DND-41 (cell line): ENCODE measurements at regions not wholly inside any gene's neighbourhood (a gene's known extent, or its start where the extent isn't known, plus 50 kb on each side); places are given as distances from the start of the nearest gene placed in this dataset.

ENCODE experiments used
- ATAC-seq: fragments of 200-7000 bp; cut with Tn5 transposase; 3 replicates; pipeline ENCODE4 v1.9.1; 2021; ENCODE audit warnings: low read depth; ENCODE audit not compliant: insufficient read depth
- DNase-seq: peaks from one replicate; pipeline ENCODE4 v3.0.0-alpha.2; 2020
- H2AFZ ChIP-seq: 2 replicates; pipeline ENCODE4 v1.6.0; 2012; ENCODE audit warnings: low read depth, low read length
- H3K27ac ChIP-seq: 2 replicates; pipeline ENCODE4 v1.5.1; 2012; ENCODE audit warnings: low read length, inconsistent platforms
- H3K27me3 ChIP-seq: fragments of 200-600 bp; sonication (generic); 2 replicates; pipeline ENCODE4 v1.6.0; 2012; ENCODE audit warnings: low read length, mild to moderate bottlenecking, inconsistent platforms; ENCODE audit not compliant: insufficient read depth, poor library complexity
- H3K36me3 ChIP-seq: 2 replicates; pipeline ENCODE4 v1.5.1; 2012; ENCODE audit warnings: low read length, inconsistent platforms; ENCODE audit not compliant: insufficient read depth
- H3K4me1 ChIP-seq: 2 replicates; pipeline ENCODE4 v1.5.1; 2012; ENCODE audit warnings: mild to moderate bottlenecking, low read length; ENCODE audit not compliant: insufficient read depth
- H3K4me2 ChIP-seq: 2 replicates; pipeline ENCODE4 v1.6.0; 2012; ENCODE audit warnings: mild to moderate bottlenecking, moderate library complexity, low read length, inconsistent platforms; ENCODE audit not compliant: insufficient read depth
- H3K4me3 ChIP-seq, 2 experiments: fragments of 200-600 bp in 1 of 2; shearing (Covaris generic) in 1 of 2; 2 replicates each; pipeline ENCODE4 v1.5.1; 2012 to 2016; ENCODE audit warnings: inconsistent platforms in 2 of 2, low read length in 2 of 2, mild to moderate bottlenecking in 2 of 2, low read depth in 1 of 2, moderate library complexity in 1 of 2
- H3K79me2 ChIP-seq: 2 replicates; pipeline ENCODE4 v1.6.0; 2012; ENCODE audit warnings: low read length, inconsistent platforms; ENCODE audit not compliant: insufficient read depth
- H3K9ac ChIP-seq: 2 replicates; pipeline ENCODE4 v1.6.0; 2012; ENCODE audit warnings: low read depth, mild to moderate bottlenecking, inconsistent platforms, low read length, moderate library complexity
- H3K9me3 ChIP-seq: 2 replicates; pipeline ENCODE4 v1.5.1; 2012; ENCODE audit warnings: low read length, moderate library complexity, mild to moderate bottlenecking, inconsistent platforms; ENCODE audit not compliant: insufficient read depth, severe bottlenecking
- H4K20me1 ChIP-seq: 2 replicates; pipeline ENCODE4 v1.6.0; 2012; ENCODE audit warnings: low read length; ENCODE audit not compliant: insufficient read depth
- EZH2 ChIP-seq: IDR thresholded peaks from 3 replicates; pipeline ENCODE4 v1.6.1; 2012; ENCODE audit warnings: borderline replicate concordance, low read depth, mild to moderate bottlenecking, moderate library complexity, low read length, inconsistent platforms; ENCODE audit not compliant: severe bottlenecking
- TF ChIP-seq, protein P1 (sequence below): IDR thresholded peaks from 2 replicates; pipeline ENCODE4 v1.5.1; 2012; ENCODE audit warnings: borderline replicate concordance, low read length, moderate library complexity, mild to moderate bottlenecking; ENCODE audit not compliant: poor library complexity, severe bottlenecking; ENCODE audit errors: extremely low read depth

DNA sequence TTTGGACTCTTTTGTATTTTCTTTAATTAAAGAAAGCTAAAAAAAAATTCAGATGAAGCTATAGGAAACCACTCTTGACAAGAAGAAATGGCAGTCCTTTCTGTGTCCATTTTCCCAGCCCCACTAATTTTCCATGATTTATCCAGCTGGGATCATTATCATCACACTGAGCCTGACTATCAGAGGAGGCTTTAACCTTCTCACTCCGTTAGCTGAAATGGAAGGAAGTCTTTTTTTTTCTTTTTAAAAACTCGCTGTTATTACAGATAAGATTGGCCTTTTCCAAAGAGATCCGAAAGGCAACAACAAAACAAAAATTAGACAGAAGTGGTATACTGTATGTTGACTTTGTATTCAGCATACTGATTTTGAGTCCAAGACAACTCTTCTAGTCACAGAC is 366.2 kb upstream of the ROPN1 start:
- Histone ChIP-seq H3K9ac (no peak overlapping the region), H4K20me1 (no peaks in the 10 kb centered on the region), H3K27ac (no peak overlapping the region), H3K4me3 (no peak overlapping the region), H3K79me2 (no peaks in the 10 kb centered on the region), H3K4me1 (no peaks in the 10 kb centered on the region), H3K36me3 (no peaks in the 10 kb centered on the region), H3K4me2 (no peak overlapping the region), H3K27me3 (no peaks in the 10 kb centered on the region), H2AFZ (no peak overlapping the region), H3K9me3 (no peaks in the 10 kb centered on the region)
- ATAC-seq (no peak), DNase-seq (no peak)
- TF ChIP-seq, protein P1, sequence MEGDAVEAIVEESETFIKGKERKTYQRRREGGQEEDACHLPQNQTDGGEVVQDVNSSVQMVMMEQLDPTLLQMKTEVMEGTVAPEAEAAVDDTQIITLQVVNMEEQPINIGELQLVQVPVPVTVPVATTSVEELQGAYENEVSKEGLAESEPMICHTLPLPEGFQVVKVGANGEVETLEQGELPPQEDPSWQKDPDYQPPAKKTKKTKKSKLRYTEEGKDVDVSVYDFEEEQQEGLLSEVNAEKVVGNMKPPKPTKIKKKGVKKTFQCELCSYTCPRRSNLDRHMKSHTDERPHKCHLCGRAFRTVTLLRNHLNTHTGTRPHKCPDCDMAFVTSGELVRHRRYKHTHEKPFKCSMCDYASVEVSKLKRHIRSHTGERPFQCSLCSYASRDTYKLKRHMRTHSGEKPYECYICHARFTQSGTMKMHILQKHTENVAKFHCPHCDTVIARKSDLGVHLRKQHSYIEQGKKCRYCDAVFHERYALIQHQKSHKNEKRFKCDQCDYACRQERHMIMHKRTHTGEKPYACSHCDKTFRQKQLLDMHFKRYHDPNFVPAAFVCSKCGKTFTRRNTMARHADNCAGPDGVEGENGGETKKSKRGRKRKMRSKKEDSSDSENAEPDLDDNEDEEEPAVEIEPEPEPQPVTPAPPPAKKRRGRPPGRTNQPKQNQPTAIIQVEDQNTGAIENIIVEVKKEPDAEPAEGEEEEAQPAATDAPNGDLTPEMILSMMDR = no peak
- TF ChIP-seq EZH2 = no peak

DNA sequence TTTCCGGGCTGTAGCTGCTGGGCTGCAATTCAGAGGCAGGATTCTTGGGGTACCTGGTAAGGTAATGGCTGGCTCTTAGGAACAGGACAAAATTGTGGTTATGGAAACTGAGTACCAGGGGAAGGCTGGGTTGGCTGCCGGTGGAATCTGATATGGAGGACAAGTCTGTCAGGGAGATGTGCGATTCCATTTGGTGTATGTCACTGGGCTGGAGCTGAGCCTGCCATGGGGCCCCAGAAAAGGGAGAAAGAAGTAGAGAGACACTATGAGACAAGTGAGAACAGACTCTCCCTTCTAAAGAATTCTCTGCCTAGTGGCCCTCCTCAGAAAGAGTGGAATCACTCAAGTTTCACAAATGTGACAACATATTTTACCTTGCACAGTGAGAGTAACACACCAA is 368.2 kb upstream of the ROPN1 start:
- DNase-seq (no peak), ATAC-seq (no peak)
- no peak overlapping the region for H2AFZ ChIP-seq
- no peak overlapping the region for H3K4me2 ChIP-seq
- H3K27ac ChIP-seq = no peak overlapping the region
- peaks cover 3% of the 10 kb centered on the region for H3K27me3 ChIP-seq
- no peaks in the 10 kb centered on the region for H3K36me3 ChIP-seq
- TF ChIP-seq, protein P1 = no peak
- TF ChIP-seq EZH2 = no peak
- H3K9ac ChIP-seq = no peak overlapping the region
- H3K9me3 ChIP-seq = no peaks in the 10 kb centered on the region
- H3K79me2 ChIP-seq = no peaks in the 10 kb centered on the region
- H3K4me3 ChIP-seq = no peak overlapping the region
- H3K4me1 ChIP-seq = no peaks in the 10 kb centered on the region
- no peaks in the 10 kb centered on the region for H4K20me1 ChIP-seq

DNA sequence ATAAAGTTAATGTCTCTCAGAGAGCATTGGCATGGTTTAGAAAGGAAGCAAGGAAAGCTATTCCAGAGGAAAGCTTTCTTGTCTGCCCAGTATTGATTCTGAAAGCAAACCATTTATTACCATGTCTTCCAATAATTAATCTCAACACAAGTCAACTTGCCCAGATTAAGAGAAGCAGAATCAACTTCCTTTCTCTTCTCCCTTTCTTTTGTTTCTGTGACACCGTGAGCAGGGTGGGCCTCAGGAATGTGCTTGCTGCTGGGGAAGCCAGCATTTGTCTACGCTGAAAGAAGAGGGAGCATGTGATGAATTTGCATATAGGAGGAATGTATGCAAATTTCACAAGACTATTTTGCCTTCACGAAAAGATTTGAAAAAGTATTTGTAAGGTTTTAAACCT is 368.6 kb upstream of the ROPN1 start:
- Histone ChIP-seq H4K20me1 (no peaks in the 10 kb centered on the region), H3K27me3 (peaks cover 3% of the 10 kb centered on the region), H3K4me1 (no peaks in the 10 kb centered on the region), H3K9ac (no peak overlapping the region), H3K36me3 (no peaks in the 10 kb centered on the region), H2AFZ (no peak overlapping the region), H3K27ac (no peak overlapping the region), H3K4me3 (no peak overlapping the region), H3K9me3 (no peaks in the 10 kb centered on the region), H3K79me2 (no peaks in the 10 kb centered on the region), H3K4me2 (no peak overlapping the region)
- TF ChIP-seq, protein P1 = no peak
- no peak for TF ChIP-seq EZH2
- no peak for ATAC-seq
- no peak for DNase-seq

DNA sequence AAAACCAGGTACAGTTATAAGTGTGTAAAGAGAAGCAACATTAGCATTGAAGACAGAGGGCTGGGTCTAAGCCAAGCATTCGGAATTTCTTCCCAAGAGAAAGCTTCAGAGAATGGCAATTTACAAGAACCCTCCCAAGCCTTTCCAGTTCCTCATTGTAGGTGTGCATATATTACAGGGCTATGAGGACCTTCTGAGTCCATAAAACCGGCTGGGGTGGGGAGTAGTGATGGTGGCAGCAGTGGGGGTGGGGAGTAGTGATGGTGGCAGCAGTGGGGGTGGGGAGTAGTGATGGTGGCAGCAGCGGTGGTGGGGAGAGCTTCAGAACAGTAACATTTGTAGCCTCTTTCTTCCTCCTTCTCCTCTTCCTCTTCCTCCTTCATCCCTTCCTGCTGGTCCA is 368.7 kb upstream of the UMPS start:
- TF ChIP-seq, protein P1 = no peak
- no peak for TF ChIP-seq EZH2
- no peak overlapping the region for H2AFZ ChIP-seq
- H3K9ac ChIP-seq = no peak overlapping the region
- H3K4me3 ChIP-seq = no peak overlapping the region
- H3K79me2 ChIP-seq = no peaks in the 10 kb centered on the region
- DNase-seq = no peak
- ATAC-seq = no peak
- no peaks in the 10 kb centered on the region for H3K9me3 ChIP-seq
- no peak overlapping the region for H3K27ac ChIP-seq
- no peaks in the 10 kb centered on the region for H4K20me1 ChIP-seq
- H3K36me3 ChIP-seq = no peaks in the 10 kb centered on the region
- H3K4me1 ChIP-seq = no peaks in the 10 kb centered on the region
- no peak overlapping the region for H3K4me2 ChIP-seq
- H3K27me3 ChIP-seq = peaks cover 3% of the 10 kb centered on the region
